Ramos (cell line): ENCODE measurements at regions not wholly inside any gene's neighbourhood (a gene's known extent, or its start where the extent isn't known, plus 50 kb on each side); places are given as distances from the start of the nearest gene placed in this dataset.

Experiments used
- in situ Hi-C: fragments of 300-500 bp; cut with MboI; formaldehyde crosslinking; loops from one replicate; pipeline ENCODE4 v1.14.3; 2022; ENCODE audit warnings: low sequenced_read_pairs; ENCODE audit not compliant: unreplicated experiment

DNA sequence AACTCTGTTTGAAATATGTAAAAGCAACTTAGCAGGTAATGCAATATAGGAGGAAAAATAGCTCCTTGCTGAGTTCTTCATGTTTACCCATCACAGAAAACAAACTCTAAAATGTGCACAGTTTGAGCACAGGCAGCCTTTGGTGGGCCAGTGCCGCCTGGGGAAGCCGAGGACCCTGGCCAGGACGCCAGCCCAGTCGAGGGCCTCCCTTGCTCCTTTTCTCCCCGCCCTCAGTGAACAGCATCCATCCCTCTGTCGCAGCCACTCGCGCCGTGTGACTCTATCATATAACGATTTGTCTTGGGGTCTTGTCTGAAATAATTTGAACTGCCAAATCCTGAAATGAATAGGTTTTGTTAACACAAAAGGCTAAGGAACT is 286.7 kb upstream of the IRX4 start:
- in situ Hi-C loops = loop anchor here (25.0 kb wide), 1 partner anchor 432 kb away; no protein-coding TSS in a partner anchor

DNA sequence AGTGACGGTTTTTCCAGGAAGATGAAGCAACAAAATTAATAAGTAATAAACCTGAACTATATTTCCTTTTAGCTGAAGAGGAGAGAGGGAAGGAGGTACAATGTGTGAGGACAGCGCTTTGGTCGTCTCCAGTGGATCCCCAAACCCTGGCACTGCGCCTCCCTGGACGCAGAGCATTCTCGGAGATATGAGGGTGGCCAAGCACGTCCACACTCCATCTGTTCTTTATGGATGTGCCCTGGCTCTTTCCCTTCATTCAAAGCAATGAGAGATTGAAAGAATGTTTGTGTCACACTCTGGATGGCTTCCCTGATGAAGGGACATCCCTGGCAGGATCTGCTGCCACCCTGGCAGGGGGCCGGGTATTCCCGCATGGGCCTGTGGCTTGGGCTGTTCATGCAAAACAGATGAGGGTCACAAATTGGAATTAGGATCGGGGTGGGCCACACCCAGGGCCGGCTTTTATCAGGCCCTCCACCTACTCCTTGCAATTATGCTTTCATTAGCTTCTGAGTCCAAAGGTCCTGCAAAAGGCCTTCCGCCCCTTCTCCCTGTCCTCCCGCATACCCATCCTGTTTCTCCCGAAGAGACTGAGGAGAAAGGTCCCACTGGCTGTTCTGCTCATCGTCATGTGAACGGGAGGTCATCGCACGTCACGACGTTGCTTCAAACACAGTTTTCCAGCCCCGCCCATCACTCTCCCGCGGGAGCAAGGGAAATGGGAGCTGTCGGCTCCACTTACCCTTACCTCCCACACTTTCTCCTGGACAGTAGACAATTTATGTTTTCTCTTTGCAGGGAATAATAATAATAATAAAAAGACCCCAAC is 286.1 kb upstream of the IRX4 start:
- in situ Hi-C loops = loop anchor here (25.0 kb wide), 1 partner anchor 432 kb away; no protein-coding TSS in a partner anchor

DNA sequence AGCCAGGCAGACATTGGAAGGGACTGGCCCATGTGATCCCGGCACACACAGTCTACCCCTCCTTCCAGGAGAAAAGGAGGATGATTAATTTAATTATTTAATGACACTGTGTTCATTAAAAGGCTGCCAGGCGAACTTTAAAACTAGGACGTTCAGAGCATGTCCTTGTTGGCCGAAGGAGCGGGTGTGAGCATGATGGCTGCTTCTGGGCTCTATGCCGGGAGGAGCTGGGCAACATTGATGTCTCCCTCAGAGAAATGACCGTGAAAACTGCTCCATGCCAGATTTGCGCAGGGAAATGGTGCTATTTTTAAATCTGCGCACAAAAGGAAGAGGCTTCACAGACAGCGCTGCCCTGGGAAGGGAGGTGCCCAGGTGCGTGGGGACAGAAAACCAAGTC is 284.9 kb upstream of the IRX4 start:
- in situ Hi-C loops = loop anchor here (25.0 kb wide), 1 partner anchor 430 kb away; no protein-coding TSS in a partner anchor

DNA sequence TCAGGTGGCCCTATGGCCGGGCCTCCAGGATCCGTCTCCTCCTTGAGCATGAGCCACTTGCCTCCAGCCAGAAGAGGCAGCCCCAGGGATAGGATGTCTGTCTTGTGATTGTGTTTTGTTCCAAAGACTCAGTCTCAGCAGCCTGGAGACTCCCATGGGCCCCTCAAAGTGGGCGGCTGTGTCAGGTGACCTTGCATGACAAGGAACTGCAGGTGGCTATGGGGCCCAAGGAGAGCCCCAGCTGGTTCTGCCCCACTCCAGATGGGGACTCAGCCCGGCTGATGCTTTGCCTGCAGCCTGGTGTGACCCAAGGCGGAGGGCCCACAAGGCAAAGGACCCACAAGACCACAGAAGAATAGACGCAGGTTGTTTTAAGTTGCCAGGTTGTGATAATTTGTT is 284.3 kb upstream of the IRX4 start:
- in situ Hi-C loops = loop anchor here (25.0 kb wide), 1 partner anchor 430 kb away; no protein-coding TSS in a partner anchor

GRCh38 chr5:2166306-2166978 is 283.7 kb upstream of the IRX4 start:
- in situ Hi-C loops = loop anchor here (25.0 kb wide), 1 partner anchor 429 kb away; no protein-coding TSS in a partner anchor

GRCh38 chr5:2165615-2166305 is 283.0 kb upstream of the IRX4 start:
- in situ Hi-C loops = loop anchor here (25.0 kb wide), 1 partner anchor 428 kb away; no protein-coding TSS in a partner anchor

GRCh38 chr5:2165203-2165602 is 282.5 kb upstream of the IRX4 start:
- in situ Hi-C loops = loop anchor here (25.0 kb wide), 1 partner anchor 428 kb away; no protein-coding TSS in a partner anchor

- in situ Hi-C loops = loop anchor here (25.0 kb wide), 1 partner anchor 427 kb away; no protein-coding TSS in a partner anchor
These were observed 281.9 kb upstream of the IRX4 start for GRCh38 chr5:2164586-2164985.

DNA sequence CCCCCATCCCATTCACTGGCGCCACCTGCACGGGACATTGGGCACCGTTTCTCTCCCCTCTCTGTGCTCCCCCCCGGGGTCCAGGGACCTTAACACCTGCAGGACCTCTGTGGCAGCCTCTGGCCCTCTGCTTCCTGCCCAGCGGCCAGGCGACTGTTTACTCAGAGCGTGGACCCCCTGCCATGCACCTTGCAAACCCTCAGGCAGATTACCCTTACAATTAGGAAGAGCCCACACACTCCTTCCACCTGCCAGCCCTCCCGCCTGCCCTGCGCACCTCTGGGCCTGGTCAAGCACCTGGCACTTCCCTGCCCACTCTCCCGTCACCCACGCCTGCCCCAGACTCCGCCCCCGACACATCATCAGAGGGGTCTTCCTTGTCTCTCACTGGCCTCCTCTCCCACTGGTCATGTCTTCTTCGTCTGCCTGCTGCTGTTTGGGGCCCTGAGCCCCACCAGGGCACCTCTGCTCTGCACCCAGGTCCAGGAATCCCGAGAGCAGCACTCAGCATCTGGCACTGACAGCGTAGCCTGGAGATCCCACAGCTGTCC is 281.3 kb upstream of the IRX4 start:
- in situ Hi-C loops = loop anchor here (25.0 kb wide), 1 partner anchor 427 kb away; no protein-coding TSS in a partner anchor

DNA sequence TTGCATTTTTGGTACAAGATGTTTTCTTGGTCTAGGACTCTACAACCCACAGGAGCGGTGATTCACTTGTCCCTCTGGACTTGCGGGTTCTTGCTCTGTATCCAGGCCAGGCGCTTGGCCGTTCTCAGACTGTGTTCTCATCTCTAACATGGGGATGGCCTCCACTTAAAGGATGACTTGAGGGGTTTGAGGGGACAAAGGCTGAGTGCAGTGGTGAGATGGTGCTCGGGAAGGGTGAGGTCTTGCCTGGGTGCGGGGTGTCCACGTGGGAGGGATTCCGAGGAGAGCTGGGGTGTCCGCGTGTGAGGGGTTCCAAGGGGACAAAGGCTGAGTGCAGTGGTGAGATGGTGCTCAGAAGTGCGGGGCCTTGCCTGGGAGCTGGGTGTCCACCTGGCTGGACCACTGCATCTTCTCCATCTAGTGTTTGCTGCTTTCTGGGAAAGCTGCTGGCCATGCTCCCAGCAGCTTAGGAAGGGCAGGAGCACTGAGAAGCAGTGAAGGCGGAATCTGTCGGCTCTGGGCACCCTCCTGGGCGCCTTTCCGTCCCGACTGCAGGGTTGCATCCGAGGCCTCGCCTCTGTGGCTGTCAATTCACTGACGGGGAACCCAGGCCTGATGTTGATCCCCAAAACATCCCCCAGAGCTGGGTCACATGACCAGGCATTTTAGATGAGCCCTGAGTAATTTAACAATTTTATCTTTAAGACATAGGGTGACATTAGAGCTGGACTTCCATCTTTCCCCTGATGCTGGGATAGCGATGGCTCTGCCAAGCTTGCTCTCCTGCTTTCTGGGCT is 280.5 kb upstream of the IRX4 start:
- in situ Hi-C loops = loop anchor here (25.0 kb wide), 1 partner anchor 426 kb away; no protein-coding TSS in a partner anchor

DNA sequence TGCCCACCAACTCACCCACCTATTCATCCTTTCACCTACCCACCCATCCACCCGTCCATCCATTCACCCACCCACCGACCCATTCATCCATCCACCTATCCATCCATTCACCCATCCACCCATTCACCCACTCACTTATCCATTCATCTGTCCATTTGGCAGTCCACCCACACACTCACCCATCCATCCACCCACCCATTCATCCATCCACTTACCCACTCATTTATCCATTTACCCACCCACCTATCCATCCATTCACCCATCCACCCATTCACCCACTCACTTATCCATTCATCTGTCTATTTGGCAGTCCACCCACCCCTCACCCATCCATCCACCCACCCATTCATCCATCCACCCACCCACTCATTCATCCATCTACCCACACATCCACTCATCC is 278.1 kb upstream of the IRX4 start:
- in situ Hi-C loops = loop anchor here (25.0 kb wide), 1 partner anchor 424 kb away; no protein-coding TSS in a partner anchor

GRCh38 chr5:2158767-2159166 is 276.0 kb upstream of the IRX4 start:
- in situ Hi-C loops = loop anchor here (25.0 kb wide), 1 partner anchor 421 kb away; no protein-coding TSS in a partner anchor

DNA sequence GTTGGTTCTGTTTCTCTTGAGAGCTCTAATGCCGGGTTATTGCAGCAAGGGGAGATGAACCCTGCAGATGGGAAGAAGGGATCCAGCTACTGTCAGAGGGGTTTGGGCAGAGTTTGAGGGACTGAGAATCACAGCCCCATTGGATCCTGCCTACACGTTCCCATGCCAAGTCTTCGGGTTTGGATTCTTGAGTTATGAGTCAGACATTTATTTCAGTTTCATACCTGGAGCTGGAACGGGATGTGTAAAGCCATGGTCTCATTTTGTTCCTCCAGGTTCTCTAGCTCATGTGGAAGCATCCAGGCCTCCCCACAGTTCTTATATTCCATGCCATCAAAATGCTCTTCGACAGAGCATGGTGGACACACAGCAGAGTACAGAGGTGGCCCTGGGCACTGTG is 275.4 kb upstream of the IRX4 start:
- in situ Hi-C loops = loop anchor here (25.0 kb wide), 1 partner anchor 421 kb away; no protein-coding TSS in a partner anchor

GRCh38 chr5:2157372-2157771 is 274.6 kb upstream of the IRX4 start:
- in situ Hi-C loops = loop anchor here (25.0 kb wide), 1 partner anchor 420 kb away; no protein-coding TSS in a partner anchor

GRCh38 chr5:2156358-2157059 is 273.8 kb upstream of the IRX4 start:
- in situ Hi-C loops = loop anchor here (25.0 kb wide), 1 partner anchor 419 kb away; no protein-coding TSS in a partner anchor

- in situ Hi-C loops = loop anchor here (25.0 kb wide), 1 partner anchor 418 kb away; no protein-coding TSS in a partner anchor
These were observed 272.8 kb upstream of the IRX4 start for GRCh38 chr5:2155556-2155955.

GRCh38 chr5:2153802-2154201 is 271.1 kb upstream of the IRX4 start:
- in situ Hi-C loops = loop anchor here (25.0 kb wide), 1 partner anchor 417 kb away; no protein-coding TSS in a partner anchor

DNA sequence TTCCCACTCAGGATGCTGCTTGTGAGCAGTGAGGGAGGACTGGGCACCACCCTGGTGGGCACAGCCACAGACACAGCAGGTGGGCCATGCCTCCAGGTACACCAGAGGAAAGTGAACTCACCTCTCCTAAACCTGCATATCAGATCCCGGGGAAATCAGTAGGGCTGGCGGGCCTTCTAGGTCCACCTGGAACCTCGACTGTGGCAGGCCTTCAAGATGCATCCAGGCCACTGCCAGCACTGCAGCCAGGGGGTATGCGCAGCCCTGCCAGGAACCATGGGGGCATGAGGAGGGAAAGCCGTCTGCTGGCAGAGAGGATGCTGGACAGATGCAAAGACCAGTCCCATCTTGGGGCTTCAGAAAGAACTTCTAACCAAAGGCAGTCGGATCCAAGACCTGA is 270.6 kb upstream of the IRX4 start:
- in situ Hi-C loops = loop anchor here (25.0 kb wide), 1 partner anchor 416 kb away; no protein-coding TSS in a partner anchor
